Mesothelial cell of epicardium (in vitro differentiated cells): ENCODE measurements at regions not wholly inside any gene's neighbourhood (a gene's known extent, or its start where the extent isn't known, plus 50 kb on each side); places are given as distances from the start of the nearest gene placed in this dataset.
"Not testable (repeated sequence)": the region's sequence is repeated elsewhere in the genome, so short reads cannot be mapped to it uniquely, and the experiment has no call there.

Source experiments
- DNase-seq, 2 experiments: peaks; one replicate each; pipeline ENCODE4 v3.0.0; 2021; ENCODE audit warnings: low spot score in 2 of 2; ENCODE audit not compliant: unreplicated experiment in 2 of 2
- H3K27ac Mint-ChIP-seq: 2 replicates; pipeline ENCODE4 v1.8.0; 2021; ENCODE audit warnings: mixed read lengths
- H3K27me3 Mint-ChIP-seq: 2 replicates; pipeline ENCODE4 v1.8.0; 2021; ENCODE audit warnings: low read depth, mixed read lengths
- H3K36me3 Mint-ChIP-seq: 2 replicates; pipeline ENCODE4 v1.8.0; 2021; ENCODE audit warnings: mixed read lengths
- H3K4me1 Mint-ChIP-seq: 2 replicates; pipeline ENCODE4 v1.8.0; 2021; ENCODE audit warnings: mixed read lengths
- H3K4me3 Mint-ChIP-seq: 2 replicates; pipeline ENCODE4 v1.8.0; 2021; ENCODE audit warnings: mild to moderate bottlenecking, moderate library complexity, mixed read lengths
- H3K9me3 Mint-ChIP-seq: 2 replicates; pipeline ENCODE4 v1.8.0; 2021; ENCODE audit warnings: mixed read lengths
- CTCF ChIP-seq: fragments of 200-600 bp; sonication (generic); IDR thresholded peaks from one replicate; pipeline ENCODE4 v1.5.0; 2021; ENCODE audit warnings: antibody characterized with exemption; ENCODE audit not compliant: unreplicated experiment

GRCh38 chr15:20355256-20355868 lies 186.2 kb downstream of the GOLGA6L6 start:
- Mint-ChIP-seq H3K36me3 (peaks cover 13% of the 10 kb centered on the region), H3K4me1 (no peaks in the 10 kb centered on the region), H3K4me3 (no peak overlapping the region), H3K27ac (no peak overlapping the region), H3K9me3 (peaks cover 43% of the 10 kb centered on the region), H3K27me3 (no peaks in the 10 kb centered on the region)
- peak in 1 of 2 experiments; percentile 41 for DNase-seq
- TF ChIP-seq CTCF = no peak

DNA sequence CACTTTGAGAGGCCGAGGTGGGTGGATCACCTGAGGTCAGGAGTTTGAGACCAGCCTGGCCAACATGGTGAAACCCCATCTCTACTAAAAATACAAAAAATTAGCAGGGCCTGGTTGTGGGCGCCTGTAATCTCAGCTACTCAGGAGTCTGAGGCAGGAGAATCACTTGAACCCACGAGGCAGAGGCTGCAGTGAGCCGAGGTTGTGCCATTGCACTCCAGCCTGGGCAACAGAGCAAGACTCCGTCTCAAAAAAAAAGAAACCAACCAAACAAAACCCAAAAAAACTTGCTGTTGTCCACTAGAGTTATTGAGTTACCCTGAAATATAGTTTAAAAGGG lies 186.7 kb downstream of the GOLGA6L6 start:
- H3K27me3 Mint-ChIP-seq, H3K4me3 Mint-ChIP-seq, DNase-seq, H3K27ac Mint-ChIP-seq, H3K4me1 Mint-ChIP-seq: not testable (repeated sequence)
- H3K36me3 Mint-ChIP-seq = peaks cover 17% of the 10 kb centered on the region
- H3K9me3 Mint-ChIP-seq = peaks cover 49% of the 10 kb centered on the region

- no peak for TF ChIP-seq CTCF
- no peak overlapping the region for H3K27ac Mint-ChIP-seq
- no peak overlapping the region for H3K4me3 Mint-ChIP-seq
- H3K9me3 Mint-ChIP-seq = peaks cover 51% of the 10 kb centered on the region
- peak; percentile 25 to 39 for DNase-seq
- no peaks in the 10 kb centered on the region for H3K4me1 Mint-ChIP-seq
- H3K27me3 Mint-ChIP-seq = no peaks in the 10 kb centered on the region
- H3K36me3 Mint-ChIP-seq = peaks cover 19% of the 10 kb centered on the region
These were observed 187.4 kb downstream of the GOLGA6L6 start for GRCh38 chr15:20353966-20354883.

GRCh38 chr15:20352241-20353200 lies 189.1 kb downstream of the GOLGA6L6 start:
- H3K9me3 Mint-ChIP-seq = peaks cover 51% of the 10 kb centered on the region
- peaks cover 19% of the 10 kb centered on the region for H3K36me3 Mint-ChIP-seq

GRCh38 chr15:20351448-20351971 lies 190.1 kb downstream of the GOLGA6L6 start:
- no peak overlapping the region for H3K4me3 Mint-ChIP-seq
- DNase-seq = peak; percentile 34 to 40
- TF ChIP-seq CTCF = no peak
- peaks cover 16% of the 10 kb centered on the region for H3K36me3 Mint-ChIP-seq
- H3K9me3 Mint-ChIP-seq = peaks cover 44% of the 10 kb centered on the region
- no peaks in the 10 kb centered on the region for H3K4me1 Mint-ChIP-seq
- H3K27ac Mint-ChIP-seq = no peak overlapping the region
- no peaks in the 10 kb centered on the region for H3K27me3 Mint-ChIP-seq

More at GRCh38 chr15:20352241-20353200, 189.1 kb downstream of the GOLGA6L6 start:
- Mint-ChIP-seq H3K27me3 (no peaks in the 10 kb centered on the region), H3K4me1 (no peaks in the 10 kb centered on the region), H3K4me3 (no peak overlapping the region), H3K27ac (no peak overlapping the region)
- peak; percentile 40 to 45 for DNase-seq
- TF ChIP-seq CTCF = no peak
